ENCODE measurements at regions not wholly inside any gene's neighbourhood (a gene's known extent, or its start where the extent isn't known, plus 50 kb on each side); places are given as distances from the start of the nearest gene placed in this dataset.
"Not testable (repeated sequence)": the region's sequence is repeated elsewhere in the genome, so short reads cannot be mapped to it uniquely, and the experiment has no call there.

DNA sequence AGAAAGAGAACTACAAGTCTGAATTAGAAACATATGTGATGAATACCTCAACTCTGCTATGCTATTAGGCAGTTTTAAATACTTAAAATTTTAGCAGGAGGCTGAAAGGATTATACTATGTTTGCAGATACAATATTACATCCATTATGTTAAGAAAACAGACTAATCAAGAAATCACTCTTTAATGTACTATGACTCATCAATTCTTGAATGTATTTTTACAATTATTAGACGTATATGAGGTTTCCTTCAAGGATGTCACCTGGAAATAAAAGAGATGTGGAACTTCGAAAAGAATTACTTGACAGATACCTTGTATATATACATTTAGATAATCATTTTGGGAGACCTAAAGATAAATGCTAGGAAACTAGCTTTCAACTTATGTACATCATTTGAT is 835.6 kb upstream of the MIR17HG start:
- no peak for DNase-seq
- Mint-ChIP-seq H3K27me3 (ENCODE audit: low read depth, poor library complexity) (no peaks in the 10 kb centered on the region), H3K9me3 (no peaks in the 10 kb centered on the region), H3K4me1 (no peaks in the 10 kb centered on the region), H3K27ac (no peak overlapping the region), H3K4me3 (no peak overlapping the region), H3K36me3 (ENCODE audit: low read depth) (no peaks in the 10 kb centered on the region)
- TF ChIP-seq, protein P1, sequence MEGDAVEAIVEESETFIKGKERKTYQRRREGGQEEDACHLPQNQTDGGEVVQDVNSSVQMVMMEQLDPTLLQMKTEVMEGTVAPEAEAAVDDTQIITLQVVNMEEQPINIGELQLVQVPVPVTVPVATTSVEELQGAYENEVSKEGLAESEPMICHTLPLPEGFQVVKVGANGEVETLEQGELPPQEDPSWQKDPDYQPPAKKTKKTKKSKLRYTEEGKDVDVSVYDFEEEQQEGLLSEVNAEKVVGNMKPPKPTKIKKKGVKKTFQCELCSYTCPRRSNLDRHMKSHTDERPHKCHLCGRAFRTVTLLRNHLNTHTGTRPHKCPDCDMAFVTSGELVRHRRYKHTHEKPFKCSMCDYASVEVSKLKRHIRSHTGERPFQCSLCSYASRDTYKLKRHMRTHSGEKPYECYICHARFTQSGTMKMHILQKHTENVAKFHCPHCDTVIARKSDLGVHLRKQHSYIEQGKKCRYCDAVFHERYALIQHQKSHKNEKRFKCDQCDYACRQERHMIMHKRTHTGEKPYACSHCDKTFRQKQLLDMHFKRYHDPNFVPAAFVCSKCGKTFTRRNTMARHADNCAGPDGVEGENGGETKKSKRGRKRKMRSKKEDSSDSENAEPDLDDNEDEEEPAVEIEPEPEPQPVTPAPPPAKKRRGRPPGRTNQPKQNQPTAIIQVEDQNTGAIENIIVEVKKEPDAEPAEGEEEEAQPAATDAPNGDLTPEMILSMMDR (IDR thresholded peaks at IDR 0.05), result no peak

DNA sequence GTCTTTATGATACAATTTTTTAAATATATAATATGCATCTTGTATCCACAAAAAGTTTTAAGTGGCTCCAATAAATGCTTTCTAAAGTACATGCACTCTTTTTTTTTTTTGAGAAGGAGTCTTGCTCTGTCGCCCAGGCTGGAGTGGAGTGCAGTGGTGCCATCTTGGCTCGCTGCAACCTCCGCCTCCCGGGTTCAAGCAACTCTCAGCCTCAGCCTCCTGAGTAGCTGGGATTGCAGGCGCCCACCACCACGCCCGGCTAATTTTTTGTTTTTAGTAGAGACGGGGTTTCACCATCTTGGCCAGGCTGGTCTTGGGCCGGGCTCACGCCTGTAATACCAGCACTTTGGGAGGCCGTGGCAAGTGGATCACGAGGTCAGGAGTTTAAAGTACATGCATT is 832.8 kb upstream of the MIR17HG start:
- DNase-seq; H3K27ac Mint-ChIP-seq; H3K4me3 Mint-ChIP-seq; H3K9me3 Mint-ChIP-seq; H3K27me3 Mint-ChIP-seq (ENCODE audit: low read depth, poor library complexity); H3K36me3 Mint-ChIP-seq (ENCODE audit: low read depth); H3K4me1 Mint-ChIP-seq: not testable (repeated sequence)

DNA sequence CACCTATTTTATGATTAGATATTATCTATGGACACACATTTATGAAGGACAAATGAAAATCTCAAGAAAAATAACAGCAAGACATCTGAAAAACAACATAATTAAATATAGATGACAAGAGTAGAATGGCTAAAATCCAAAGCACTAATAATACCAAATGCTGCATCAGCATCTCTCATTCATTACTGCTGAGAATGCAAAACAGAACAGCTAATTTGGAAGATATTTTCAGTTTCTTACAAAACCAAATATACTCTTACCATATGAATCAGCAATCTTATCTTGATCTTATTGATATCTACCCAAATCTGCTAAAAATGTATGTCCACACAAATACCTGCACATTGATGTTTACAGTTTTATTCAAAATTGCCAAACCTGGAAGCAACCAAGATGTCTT is 829.1 kb upstream of the MIR17HG start:
- Mint-ChIP-seq H3K9me3 (peaks cover 21% of the 10 kb centered on the region), H3K36me3 (ENCODE audit: low read depth) (no peaks in the 10 kb centered on the region)

GRCh38 chr13:90519157-90519556 is 828.3 kb upstream of the MIR17HG start:
- TF ChIP-seq, protein P1 (IDR thresholded peaks at IDR 0.05), result no peak
- Mint-ChIP-seq H3K9me3 (peaks cover 21% of the 10 kb centered on the region), H3K27me3 (ENCODE audit: low read depth, poor library complexity) (no peaks in the 10 kb centered on the region), H3K4me1 (no peaks in the 10 kb centered on the region), H3K4me3 (no peak overlapping the region), H3K36me3 (ENCODE audit: low read depth) (no peaks in the 10 kb centered on the region), H3K27ac (no peak overlapping the region)
- no peak for DNase-seq

More for the DNA sequence above, 829.1 kb upstream of the MIR17HG start:
- no peaks in the 10 kb centered on the region for H3K4me1 Mint-ChIP-seq
- no peak overlapping the region for H3K4me3 Mint-ChIP-seq
- no peak for DNase-seq
- H3K27ac Mint-ChIP-seq, result no peak overlapping the region
- TF ChIP-seq, protein P1 (IDR thresholded peaks at IDR 0.05), result no peak
- no peaks in the 10 kb centered on the region for H3K27me3 Mint-ChIP-seq (ENCODE audit: low read depth, poor library complexity)

- Mint-ChIP-seq H3K4me3 (no peak overlapping the region), H3K36me3 (ENCODE audit: low read depth) (no peaks in the 10 kb centered on the region), H3K4me1 (no peaks in the 10 kb centered on the region), H3K27ac (no peak overlapping the region), H3K9me3 (peaks cover 11% of the 10 kb centered on the region), H3K27me3 (ENCODE audit: low read depth, poor library complexity) (no peaks in the 10 kb centered on the region)
- no peak for DNase-seq
- TF ChIP-seq, protein P1 (IDR thresholded peaks at IDR 0.05), result no peak
Measured at GRCh38 chr13:90526711-90527110, 820.8 kb upstream of the MIR17HG start.

- Mint-ChIP-seq H3K27ac (no peak overlapping the region), H3K36me3 (ENCODE audit: low read depth) (no peaks in the 10 kb centered on the region), H3K4me1 (peaks cover 5% of the 10 kb centered on the region), H3K27me3 (ENCODE audit: low read depth, poor library complexity) (no peaks in the 10 kb centered on the region), H3K4me3 (no peak overlapping the region), H3K9me3 (no peaks in the 10 kb centered on the region)
- no peak for DNase-seq
- TF ChIP-seq, protein P1 (IDR thresholded peaks at IDR 0.05), result no peak
Measured at GRCh38 chr13:90531744-90532143, 815.7 kb upstream of the MIR17HG start.
